MM.1S (cell line): ENCODE measurements at regions not wholly inside any gene's neighbourhood (a gene's known extent, or its start where the extent isn't known, plus 50 kb on each side); places are given as distances from the start of the nearest gene placed in this dataset.

Source experiments
- DNase-seq: peaks from one replicate; pipeline ENCODE4 v3.0.0-alpha.2; 2015
- H2AFZ ChIP-seq: fragments of 300-600 bp; sonication (generic); 2 replicates; pipeline ENCODE4 v1.6.0; 2016; ENCODE audit warnings: antibody characterized with exemption, low read length
- H3F3A ChIP-seq: fragments of 300-600 bp; sonication (generic); 2 replicates; pipeline ENCODE4 v1.6.1; 2016; ENCODE audit warnings: mild to moderate bottlenecking, antibody characterized with exemption, low read length, moderate library complexity, mixed read lengths; ENCODE audit not compliant: insufficient read depth
- H3K27ac ChIP-seq: fragments of 300-600 bp; sonication (generic); 2 replicates; pipeline ENCODE4 v1.5.1; 2016; ENCODE audit warnings: mild to moderate bottlenecking, low read length
- H3K27me3 ChIP-seq: fragments of 300-600 bp; sonication (generic); replicated peaks from 2 replicates; pipeline ENCODE4 v1.6.0; 2016; ENCODE audit warnings: low read length; ENCODE audit not compliant: insufficient read depth
- H3K36me3 ChIP-seq: fragments of 300-600 bp; sonication (generic); replicated peaks from 2 replicates; pipeline ENCODE4 v1.6.1; 2016; ENCODE audit warnings: mild to moderate bottlenecking, low read length, mixed read lengths; ENCODE audit not compliant: insufficient read depth
- H3K4me1 ChIP-seq: fragments of 300-600 bp; sonication (generic); 2 replicates; pipeline ENCODE4 v1.6.1; 2016; ENCODE audit warnings: low read length, mixed read lengths
- H3K4me2 ChIP-seq: fragments of 300-600 bp; sonication (generic); 2 replicates; pipeline ENCODE4 v1.6.0; 2016; ENCODE audit warnings: low read depth, low read length
- H3K4me3 ChIP-seq: fragments of 300-600 bp; sonication (generic); 2 replicates; pipeline ENCODE4 v1.5.1; 2016; ENCODE audit warnings: low read length, mixed read lengths
- H3K79me2 ChIP-seq: fragments of 300-600 bp; sonication (generic); 2 replicates; pipeline ENCODE4 v1.6.1; 2016; ENCODE audit warnings: mixed run types, low read length, mixed read lengths
- H3K9ac ChIP-seq: fragments of 300-600 bp; sonication (generic); 2 replicates; pipeline ENCODE4 v1.6.1; 2016; ENCODE audit warnings: low read length, mixed read lengths
- H3K9me2 ChIP-seq: fragments of 300-600 bp; sonication (generic); replicated peaks from 2 replicates; pipeline ENCODE4 v1.6.1; 2016; ENCODE audit warnings: mild to moderate bottlenecking, low read length, mixed read lengths; ENCODE audit not compliant: insufficient read depth
- H3K9me3 ChIP-seq: fragments of 300-600 bp; sonication (generic); replicated peaks from 2 replicates; pipeline ENCODE4 v1.6.1; 2016; ENCODE audit warnings: mild to moderate bottlenecking, low read length, mixed read lengths; ENCODE audit not compliant: insufficient read depth
- H4K20me1 ChIP-seq: fragments of 300-600 bp; sonication (generic); 2 replicates; pipeline ENCODE4 v1.6.1; 2016; ENCODE audit warnings: mild to moderate bottlenecking, low read length, moderate library complexity, mixed read lengths; ENCODE audit not compliant: insufficient read depth
- EZH2 ChIP-seq: fragments of 300-600 bp; sonication (generic); optimal IDR thresholded peaks from 2 replicates; pipeline ENCODE3; 2017; ENCODE audit warnings: low read depth, mild to moderate bottlenecking, antibody characterized with exemption, low read length, mixed read lengths
- EZH2phosphoT487 ChIP-seq: fragments of 300-600 bp; sonication (generic); IDR thresholded peaks from 2 replicates; pipeline ENCODE4 v1.6.1; 2018; ENCODE audit warnings: antibody characterized with exemption, low read length
- TF ChIP-seq, protein P1 (sequence below): fragments of 300-600 bp; sonication (generic); IDR thresholded peaks from 2 replicates; pipeline ENCODE4 v1.5.1; 2016; ENCODE audit warnings: antibody characterized with exemption, low read length, mixed read lengths

DNA sequence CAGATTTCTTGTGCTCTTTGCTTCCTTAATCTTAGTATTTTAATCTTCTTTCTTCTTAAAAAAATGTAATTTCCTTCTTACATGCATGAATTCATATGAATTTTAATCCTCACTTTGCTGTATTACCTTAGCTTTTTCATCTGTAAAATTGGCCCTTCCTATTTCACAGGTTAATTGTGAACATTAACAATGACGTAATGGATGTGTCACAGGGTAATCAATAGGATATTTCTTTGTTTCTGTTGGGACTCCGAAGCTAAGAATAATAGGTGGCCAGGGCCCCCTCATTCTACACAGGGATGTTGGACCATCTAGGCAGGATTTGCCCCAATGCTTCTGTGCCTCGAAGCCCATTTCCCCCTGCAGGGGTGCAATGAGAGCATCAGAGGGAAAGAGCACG, 187.4 kb upstream of the NFIB start:
- Histone ChIP-seq H3K79me2 (no peaks in the 10 kb centered on the region), H3K27me3 (no peaks in the 10 kb centered on the region), H2AFZ (no peak overlapping the region), H3K36me3 (no peaks in the 10 kb centered on the region), H3K27ac (no peak overlapping the region), H3K4me2 (no peak overlapping the region), H3F3A (no peaks in the 10 kb centered on the region), H3K9ac (no peak overlapping the region), H3K4me3 (no peak overlapping the region), H3K4me1 (no peaks in the 10 kb centered on the region), H4K20me1 (no peaks in the 10 kb centered on the region), H3K9me3 (no peaks in the 10 kb centered on the region), H3K9me2 (no peaks in the 10 kb centered on the region)
- TF ChIP-seq, protein P1, sequence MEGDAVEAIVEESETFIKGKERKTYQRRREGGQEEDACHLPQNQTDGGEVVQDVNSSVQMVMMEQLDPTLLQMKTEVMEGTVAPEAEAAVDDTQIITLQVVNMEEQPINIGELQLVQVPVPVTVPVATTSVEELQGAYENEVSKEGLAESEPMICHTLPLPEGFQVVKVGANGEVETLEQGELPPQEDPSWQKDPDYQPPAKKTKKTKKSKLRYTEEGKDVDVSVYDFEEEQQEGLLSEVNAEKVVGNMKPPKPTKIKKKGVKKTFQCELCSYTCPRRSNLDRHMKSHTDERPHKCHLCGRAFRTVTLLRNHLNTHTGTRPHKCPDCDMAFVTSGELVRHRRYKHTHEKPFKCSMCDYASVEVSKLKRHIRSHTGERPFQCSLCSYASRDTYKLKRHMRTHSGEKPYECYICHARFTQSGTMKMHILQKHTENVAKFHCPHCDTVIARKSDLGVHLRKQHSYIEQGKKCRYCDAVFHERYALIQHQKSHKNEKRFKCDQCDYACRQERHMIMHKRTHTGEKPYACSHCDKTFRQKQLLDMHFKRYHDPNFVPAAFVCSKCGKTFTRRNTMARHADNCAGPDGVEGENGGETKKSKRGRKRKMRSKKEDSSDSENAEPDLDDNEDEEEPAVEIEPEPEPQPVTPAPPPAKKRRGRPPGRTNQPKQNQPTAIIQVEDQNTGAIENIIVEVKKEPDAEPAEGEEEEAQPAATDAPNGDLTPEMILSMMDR = no peak
- TF ChIP-seq EZH2 = no peak
- TF ChIP-seq EZH2phosphoT487 = no peak
- DNase-seq = no peak

DNA sequence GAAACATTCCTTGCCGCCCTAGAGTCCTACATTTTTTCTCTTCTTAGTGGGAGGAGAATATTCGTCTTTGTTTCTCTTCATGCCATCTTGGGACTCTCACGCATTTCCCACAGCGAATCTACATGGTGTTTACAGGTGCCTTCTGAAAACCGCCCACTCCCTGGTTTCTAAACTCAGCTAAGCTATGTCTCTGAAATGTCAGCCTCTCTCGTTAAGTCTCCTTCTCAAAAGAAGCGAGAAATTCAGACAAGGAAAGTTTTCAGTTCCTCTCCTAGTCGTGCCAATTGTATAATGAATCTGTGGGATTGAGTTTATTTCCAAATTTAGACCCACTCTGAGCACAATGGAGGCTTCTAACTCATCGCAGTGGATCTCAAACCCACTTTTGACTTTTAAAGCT, 186.8 kb upstream of the NFIB start:
- no peaks in the 10 kb centered on the region for H3K9me2 ChIP-seq
- no peak for DNase-seq
- no peaks in the 10 kb centered on the region for H3K4me1 ChIP-seq
- H3K4me2 ChIP-seq = no peak overlapping the region
- H3K9me3 ChIP-seq = no peaks in the 10 kb centered on the region
- no peak overlapping the region for H2AFZ ChIP-seq
- no peaks in the 10 kb centered on the region for H3K79me2 ChIP-seq
- H3K27me3 ChIP-seq = no peaks in the 10 kb centered on the region
- H4K20me1 ChIP-seq = no peaks in the 10 kb centered on the region
- H3F3A ChIP-seq = no peaks in the 10 kb centered on the region
- no peak for TF ChIP-seq EZH2phosphoT487
- TF ChIP-seq, protein P1 = no peak
- H3K27ac ChIP-seq = no peak overlapping the region
- H3K36me3 ChIP-seq = no peaks in the 10 kb centered on the region
- H3K4me3 ChIP-seq = no peak overlapping the region
- H3K9ac ChIP-seq = no peak overlapping the region

DNA sequence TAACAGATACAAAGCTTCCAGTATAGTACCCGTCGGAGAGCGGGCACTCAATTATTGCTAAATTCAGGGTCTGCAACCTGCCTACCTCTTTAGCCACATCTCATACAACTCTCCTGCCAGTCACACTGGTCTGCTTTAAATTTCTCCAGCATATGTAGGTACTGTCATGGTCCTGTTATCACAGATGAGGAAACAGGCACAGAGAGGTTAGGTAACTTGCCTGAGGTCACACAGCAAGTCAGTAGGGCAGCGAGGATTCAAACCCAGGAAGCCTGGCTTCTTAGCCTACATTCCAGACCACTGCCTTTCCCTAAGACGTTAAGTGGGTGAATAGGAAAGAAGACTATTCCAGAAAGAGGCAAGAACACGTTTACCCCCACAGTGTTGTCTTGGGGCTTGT, 186.0 kb upstream of the NFIB start:
- Histone ChIP-seq H3K36me3 (no peaks in the 10 kb centered on the region), H3F3A (no peaks in the 10 kb centered on the region), H3K4me1 (no peaks in the 10 kb centered on the region), H3K9ac (no peak overlapping the region), H3K9me3 (no peaks in the 10 kb centered on the region), H3K4me3 (no peak overlapping the region), H2AFZ (no peak overlapping the region), H3K79me2 (no peaks in the 10 kb centered on the region), H3K27ac (no peak overlapping the region), H3K4me2 (no peak overlapping the region), H3K9me2 (no peaks in the 10 kb centered on the region), H4K20me1 (no peaks in the 10 kb centered on the region), H3K27me3 (no peaks in the 10 kb centered on the region)
- TF ChIP-seq, protein P1 = no peak
- no peak for TF ChIP-seq EZH2phosphoT487
- no peak for TF ChIP-seq EZH2
- no peak for DNase-seq

DNA sequence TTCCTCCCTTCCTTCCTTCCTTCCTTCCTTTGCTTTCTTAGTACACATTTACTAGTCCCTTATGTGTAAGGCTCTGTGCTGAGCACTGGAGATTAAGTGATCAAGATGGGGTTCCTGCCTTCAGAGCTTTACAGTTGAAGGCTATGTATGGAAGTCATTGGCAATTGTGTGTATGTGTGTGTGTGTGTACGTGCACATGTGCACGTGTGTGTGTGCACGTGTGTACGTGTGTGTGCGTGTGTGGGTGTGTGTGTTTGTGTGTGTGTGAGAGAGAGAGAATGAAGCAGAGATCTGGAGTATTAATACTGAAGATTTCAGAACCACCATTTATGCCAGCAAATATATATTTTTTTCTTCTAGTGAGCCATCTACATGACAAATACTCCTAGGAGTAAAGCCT, 184.9 kb upstream of the NFIB start:
- Histone ChIP-seq H3K36me3 (no peaks in the 10 kb centered on the region), H3K27me3 (no peaks in the 10 kb centered on the region), H4K20me1 (no peaks in the 10 kb centered on the region), H3K4me2 (no peak overlapping the region), H3K4me3 (no peak overlapping the region), H3K4me1 (no peaks in the 10 kb centered on the region), H3K9ac (no peak overlapping the region), H3K27ac (no peak overlapping the region), H3F3A (no peaks in the 10 kb centered on the region), H3K9me2 (no peaks in the 10 kb centered on the region), H3K9me3 (no peaks in the 10 kb centered on the region), H3K79me2 (no peaks in the 10 kb centered on the region), H2AFZ (no peak overlapping the region)
- no peak for DNase-seq
- no peak for TF ChIP-seq EZH2
- no peak for TF ChIP-seq EZH2phosphoT487
- TF ChIP-seq, protein P1 = no peak
